CD4-positive, CD25-positive, alpha-beta regulatory T cell (primary cell): ENCODE measurements at regions not wholly inside any gene's neighbourhood (a gene's known extent, or its start where the extent isn't known, plus 50 kb on each side); places are given as distances from the start of the nearest gene placed in this dataset.

Experiments used
- ATAC-seq, 2 donors: fragments of 150-1000 bp; cut with Tn5 transposase; one replicate each; pipeline ENCODE4 v1.10.0; 2021; ENCODE audit warnings: low read depth in 2 of 2, moderate number of reproducible peaks in 2 of 2, moderate library complexity in 1 of 2
- DNase-seq, 3 donors: peaks; one replicate each; pipeline versions ENCODE4 v3.0.0 to v3.0.0-alpha.2; 2012 to 2022; ENCODE audit warnings: mixed read lengths in 1 of 3
- H3K27ac ChIP-seq: one replicate; pipeline ENCODE4 v1.7.0; 2013; ENCODE audit warnings: mild to moderate bottlenecking, low read length; ENCODE audit not compliant: insufficient read depth, poor library complexity, severe bottlenecking
- H3K27me3 ChIP-seq: one replicate; pipeline ENCODE4 v1.7.0; 2013; ENCODE audit warnings: low read length; ENCODE audit not compliant: control insufficient read depth, insufficient read depth
- H3K36me3 ChIP-seq: one replicate; pipeline ENCODE4 v1.7.0; 2013; ENCODE audit warnings: mild to moderate bottlenecking, low read length, moderate library complexity; ENCODE audit not compliant: control insufficient read depth, insufficient read depth
- H3K4me1 ChIP-seq: 2 replicates; pipeline ENCODE4 v1.7.0; 2013; ENCODE audit warnings: mild to moderate bottlenecking, low read length; ENCODE audit not compliant: insufficient read depth, control insufficient read depth, poor library complexity, severe bottlenecking
- H3K4me3 ChIP-seq: one replicate; pipeline ENCODE4 v1.7.0; 2013; ENCODE audit warnings: low read depth, mild to moderate bottlenecking, low read length, moderate library complexity
- H3K9me3 ChIP-seq, 2 experiments: 1 replicate in 1 of 2; 2 replicates in 1 of 2; pipeline ENCODE4 v1.7.0; 2013; ENCODE audit warnings: low read length in 2 of 2, mild to moderate bottlenecking in 1 of 2, moderate library complexity in 1 of 2; ENCODE audit not compliant: control insufficient read depth in 2 of 2
- H3K27ac Mint-ChIP-seq, 3 donors: one replicate each; pipeline ENCODE4 v1.8.0; 2020 to 2022; ENCODE audit warnings: mild to moderate bottlenecking in 3 of 3, mixed read lengths in 3 of 3, moderate library complexity in 2 of 3
- H3K27me3 Mint-ChIP-seq: one replicate; pipeline ENCODE4 v1.8.0; 2022; ENCODE audit warnings: mild to moderate bottlenecking, mixed read lengths
- H3K36me3 Mint-ChIP-seq: one replicate; pipeline ENCODE4 v1.8.0; 2020; ENCODE audit warnings: mixed read lengths
- H3K4me1 Mint-ChIP-seq, 4 donors: one replicate each; pipeline ENCODE4 v1.8.0; 2020 to 2022; ENCODE audit warnings: mixed read lengths in 4 of 4, mild to moderate bottlenecking in 1 of 4
- H3K4me3 Mint-ChIP-seq, 4 donors: one replicate each; pipeline ENCODE4 v1.8.0; 2020 to 2022; ENCODE audit warnings: mild to moderate bottlenecking in 4 of 4, mixed read lengths in 4 of 4, moderate library complexity in 3 of 4
- H3K9me3 Mint-ChIP-seq, 7 donors: one replicate each; pipeline ENCODE4 v1.8.0; 2020 to 2022; ENCODE audit warnings: mixed read lengths in 7 of 7, mild to moderate bottlenecking in 3 of 7, moderate library complexity in 2 of 7

GRCh38 chr10:28798428-28798955, 121.2 kb downstream of the BAMBI start:
- Histone ChIP-seq H3K27me3 (no peaks in the 10 kb centered on the region), H3K36me3 (no peaks in the 10 kb centered on the region), H3K4me3 (no peak overlapping the region), H3K4me1 (no peaks in the 10 kb centered on the region), H3K27ac (no peak overlapping the region), H3K9me3 (no peaks in the 10 kb centered on the region)
- peaks cover 0 to 4% (median 0%) of the 10 kb centered on the region in 7 donors for H3K9me3 Mint-ChIP-seq
- no peak for ATAC-seq
- DNase-seq: no peak
- H3K27ac Mint-ChIP-seq: no peak overlapping the region
- no peaks in the 10 kb centered on the region for H3K27me3 Mint-ChIP-seq
- no peak overlapping the region for H3K4me3 Mint-ChIP-seq
- H3K36me3 Mint-ChIP-seq: no peaks in the 10 kb centered on the region
- no peaks in the 10 kb centered on the region for H3K4me1 Mint-ChIP-seq

- H3K36me3 ChIP-seq: no peaks in the 10 kb centered on the region
- no peak for ATAC-seq
- no peak for DNase-seq
- no peaks in the 10 kb centered on the region for H3K4me1 ChIP-seq
- Mint-ChIP-seq H3K4me3 (no peak overlapping the region), H3K9me3 (peaks cover 0 to 4% (median 0%) of the 10 kb centered on the region in 7 donors), H3K4me1 (no peaks in the 10 kb centered on the region), H3K36me3 (no peaks in the 10 kb centered on the region), H3K27ac (no peak overlapping the region), H3K27me3 (no peaks in the 10 kb centered on the region)
- H3K27ac ChIP-seq: no peak overlapping the region
- no peaks in the 10 kb centered on the region for H3K27me3 ChIP-seq
- H3K4me3 ChIP-seq: no peak overlapping the region
- no peaks in the 10 kb centered on the region for H3K9me3 ChIP-seq
Observed at GRCh38 chr10:28798964-28799363, 121.6 kb downstream of the BAMBI start.

- Histone ChIP-seq H3K4me3 (no peak overlapping the region), H3K27me3 (no peaks in the 10 kb centered on the region), H3K27ac (no peak overlapping the region), H3K36me3 (no peaks in the 10 kb centered on the region), H3K4me1 (no peaks in the 10 kb centered on the region), H3K9me3 (no peaks in the 10 kb centered on the region)
- no peak for ATAC-seq
- Mint-ChIP-seq H3K4me1 (no peaks in the 10 kb centered on the region), H3K9me3 (peaks cover 0 to 4% (median 0%) of the 10 kb centered on the region in 7 donors), H3K36me3 (no peaks in the 10 kb centered on the region), H3K4me3 (no peak overlapping the region), H3K27me3 (no peaks in the 10 kb centered on the region), H3K27ac (no peak overlapping the region)
- DNase-seq: no peak
Observed at GRCh38 chr10:28800144-28800543, 122.8 kb downstream of the BAMBI start.

- H3K4me3 ChIP-seq: no peak overlapping the region
- Mint-ChIP-seq H3K36me3 (no peaks in the 10 kb centered on the region), H3K4me3 (no peak overlapping the region), H3K27ac (no peak overlapping the region), H3K9me3 (peaks cover 0 to 7% (median 0%) of the 10 kb centered on the region in 7 donors), H3K27me3 (no peaks in the 10 kb centered on the region), H3K4me1 (no peaks in the 10 kb centered on the region)
- no peak overlapping the region for H3K27ac ChIP-seq
- no peak for ATAC-seq
- no peaks in the 10 kb centered on the region for H3K9me3 ChIP-seq
- no peaks in the 10 kb centered on the region for H3K4me1 ChIP-seq
- DNase-seq: no peak
- H3K36me3 ChIP-seq: no peaks in the 10 kb centered on the region
- no peaks in the 10 kb centered on the region for H3K27me3 ChIP-seq
Observed at GRCh38 chr10:28801247-28801646, 123.9 kb downstream of the BAMBI start.

- Histone ChIP-seq H3K9me3 (no peaks in the 10 kb centered on the region), H3K4me1 (no peaks in the 10 kb centered on the region), H3K27me3 (no peaks in the 10 kb centered on the region), H3K4me3 (no peak overlapping the region), H3K36me3 (no peaks in the 10 kb centered on the region), H3K27ac (no peak overlapping the region)
- no peak overlapping the region for H3K4me3 Mint-ChIP-seq
- H3K4me1 Mint-ChIP-seq: no peaks in the 10 kb centered on the region
- DNase-seq (no peak), ATAC-seq (no peak)
- H3K9me3 Mint-ChIP-seq: peaks cover 0 to 7% (median 0%) of the 10 kb centered on the region in 7 donors
- peaks cover 3% of the 10 kb centered on the region for H3K27me3 Mint-ChIP-seq
- no peaks in the 10 kb centered on the region for H3K36me3 Mint-ChIP-seq
- H3K27ac Mint-ChIP-seq: no peak overlapping the region
Observed at GRCh38 chr10:28801869-28802268, 124.5 kb downstream of the BAMBI start.

GRCh38 chr10:28805390-28805789, 128.1 kb downstream of the BAMBI start:
- no peak overlapping the region for H3K4me3 ChIP-seq
- H3K27ac ChIP-seq: no peak overlapping the region
- H3K4me1 Mint-ChIP-seq: peaks cover 0 to 4% (median 0%) of the 10 kb centered on the region in 4 donors
- H3K27me3 ChIP-seq: peaks cover 6% of the 10 kb centered on the region
- no peak for ATAC-seq
- H3K9me3 ChIP-seq: no peaks in the 10 kb centered on the region
- DNase-seq: no peak
- H3K27ac Mint-ChIP-seq: no peak overlapping the region
- H3K36me3 ChIP-seq: no peaks in the 10 kb centered on the region
- H3K9me3 Mint-ChIP-seq: peaks cover 0 to 6% (median 0%) of the 10 kb centered on the region in 7 donors
- no peaks in the 10 kb centered on the region for H3K4me1 ChIP-seq
- no peaks in the 10 kb centered on the region for H3K36me3 Mint-ChIP-seq
- peaks cover 13% of the 10 kb centered on the region for H3K27me3 Mint-ChIP-seq
- H3K4me3 Mint-ChIP-seq: no peak overlapping the region

- H3K27me3 Mint-ChIP-seq: peaks cover 20% of the 10 kb centered on the region
- H3K4me3 ChIP-seq: no peak overlapping the region
- H3K4me3 Mint-ChIP-seq: no peak overlapping the region
- H3K36me3 ChIP-seq: no peaks in the 10 kb centered on the region
- no peaks in the 10 kb centered on the region for H3K4me1 ChIP-seq
- DNase-seq: no peak
- peaks cover 6% of the 10 kb centered on the region for H3K27me3 ChIP-seq
- H3K36me3 Mint-ChIP-seq: no peaks in the 10 kb centered on the region
- H3K9me3 ChIP-seq: no peaks in the 10 kb centered on the region
- ATAC-seq: no peak
- peaks cover 0 to 4% (median 0%) of the 10 kb centered on the region in 4 donors for H3K4me1 Mint-ChIP-seq
- peaks cover 0 to 6% (median 0%) of the 10 kb centered on the region in 7 donors for H3K9me3 Mint-ChIP-seq
- H3K27ac ChIP-seq: no peak overlapping the region
- H3K27ac Mint-ChIP-seq: no peak overlapping the region
Observed at GRCh38 chr10:28806488-28806941, 129.2 kb downstream of the BAMBI start.

GRCh38 chr10:28806951-28807759, 129.8 kb downstream of the BAMBI start:
- Mint-ChIP-seq H3K4me1 (peaks cover 0 to 4% (median 0%) of the 10 kb centered on the region in 4 donors), H3K36me3 (no peaks in the 10 kb centered on the region), H3K27me3 (peaks cover 20% of the 10 kb centered on the region), H3K27ac (no peak overlapping the region), H3K9me3 (peaks cover 0 to 4% (median 0%) of the 10 kb centered on the region in 7 donors), H3K4me3 (no peak overlapping the region)
- H3K36me3 ChIP-seq: no peaks in the 10 kb centered on the region
- no peak overlapping the region for H3K27ac ChIP-seq
- peaks cover 6% of the 10 kb centered on the region for H3K27me3 ChIP-seq
- H3K9me3 ChIP-seq: no peaks in the 10 kb centered on the region
- no peak overlapping the region for H3K4me3 ChIP-seq
- no peaks in the 10 kb centered on the region for H3K4me1 ChIP-seq
- DNase-seq (no peak), ATAC-seq (no peak)
